Stimulated activated CD8-positive, alpha-beta memory T cell treated with anti-CD3 and anti-CD28 coated beads, Interleukin-4, amount 100 ng/mL, for 48 hours (primary cell): ENCODE measurements at regions not wholly inside any gene's neighbourhood (a gene's known extent, or its start where the extent isn't known, plus 50 kb on each side); places are given as distances from the start of the nearest gene placed in this dataset.

ENCODE experiments used
- DNase-seq: peaks from one replicate; pipeline ENCODE4 v3.0.0-alpha.2; 2020

- DNase-seq = no peak
Measured at GRCh38 chr7:118085000-118085399, 99.0 kb upstream of the LSM8 start.

GRCh38 chr7:118087126-118087525, 96.8 kb upstream of the LSM8 start:
- DNase-seq = no peak

DNA sequence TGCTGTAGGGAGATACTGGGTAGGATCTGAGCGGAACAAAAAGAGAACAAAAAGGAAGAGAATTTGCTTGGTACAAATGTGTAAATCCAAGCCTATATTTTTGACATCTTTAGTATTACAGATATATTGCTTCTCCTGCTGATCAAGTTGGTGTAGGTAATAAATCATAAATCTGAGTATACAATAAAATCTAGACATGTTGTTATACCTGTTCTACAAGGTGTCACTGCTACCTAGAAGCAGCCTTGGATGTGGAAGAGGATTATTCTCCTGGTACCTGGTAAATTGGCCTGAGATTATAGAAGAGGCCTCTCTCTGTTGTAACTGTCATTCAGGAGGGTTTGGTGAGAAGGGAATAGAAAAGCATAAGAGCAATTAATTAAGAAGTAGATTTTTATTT, 89.9 kb upstream of the LSM8 start:
- no peak for DNase-seq

- no peak for DNase-seq
Measured at GRCh38 chr7:118104812-118105441, 79.0 kb upstream of the LSM8 start.

GRCh38 chr7:118109607-118110006, 74.4 kb upstream of the LSM8 start:
- no peak for DNase-seq

- DNase-seq = no peak
Measured at GRCh38 chr7:118110178-118110925, 73.6 kb upstream of the LSM8 start.

- no peak for DNase-seq
Measured at GRCh38 chr7:118111347-118111746, 72.6 kb upstream of the LSM8 start.

- no peak for DNase-seq
Measured at GRCh38 chr7:118114175-118114574, 69.8 kb upstream of the LSM8 start.

DNA sequence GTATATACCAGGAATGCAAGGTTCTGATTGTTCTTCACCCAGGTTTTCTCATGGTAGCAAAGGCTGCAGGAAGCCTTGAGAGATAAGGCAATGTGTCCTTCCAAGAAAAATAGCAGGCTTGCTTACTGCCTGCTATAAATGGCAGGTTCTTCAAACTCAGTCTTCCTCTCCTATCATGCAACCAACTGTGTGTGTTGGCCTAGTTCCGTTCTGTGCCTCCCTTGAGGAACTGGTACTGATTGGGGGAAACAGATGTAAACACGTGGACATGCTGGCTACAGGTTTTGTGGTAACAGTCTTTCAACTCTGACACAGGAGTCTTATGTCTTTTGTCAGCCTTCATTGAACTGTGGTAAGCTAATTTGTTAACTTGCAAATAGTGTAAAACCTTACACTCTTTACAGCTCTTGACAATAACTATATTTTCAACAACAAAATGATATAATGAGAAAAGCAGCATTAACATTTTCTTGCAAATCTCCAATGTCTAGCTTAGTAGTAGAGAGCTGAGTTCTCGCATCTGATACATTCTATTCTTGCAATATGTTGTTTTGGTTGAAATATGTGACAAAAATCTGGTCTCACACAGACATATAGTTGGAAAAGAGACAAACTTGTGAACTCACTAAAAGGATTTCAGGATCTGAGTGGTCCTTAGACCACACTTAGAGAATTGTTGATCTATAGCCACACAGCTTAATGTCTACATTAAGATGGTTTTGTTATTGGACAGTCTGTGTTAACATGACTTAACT, 54.7 kb upstream of the LSM8 start:
- DNase-seq = no peak

DNA sequence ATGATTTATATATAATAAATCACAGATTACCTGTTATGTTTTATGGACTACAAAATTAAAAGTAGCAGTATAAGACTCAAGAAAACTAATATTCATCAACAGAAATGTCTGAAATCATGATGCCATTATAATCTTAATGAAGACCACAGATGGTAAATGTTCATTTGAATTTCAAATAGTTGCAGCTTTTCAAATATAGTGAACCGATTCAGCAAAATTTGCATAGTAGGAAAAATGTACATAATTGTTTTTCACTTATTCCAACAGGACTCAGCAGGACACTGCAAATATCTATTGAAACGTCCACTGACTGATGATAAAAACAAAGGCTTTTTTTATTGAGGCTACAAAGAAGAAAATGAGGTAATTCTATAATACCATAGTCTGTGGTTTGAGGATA, 51.2 kb upstream of the LSM8 start:
- DNase-seq = no peak
